ENCODE measurements at regions not wholly inside any gene's neighbourhood (a gene's known extent, or its start where the extent isn't known, plus 50 kb on each side); places are given as distances from the start of the nearest gene placed in this dataset.

- no peak for TF ChIP-seq CTCF (IDR thresholded peaks at IDR 0.05; ENCODE audit: extremely low read depth, missing control alignments)
- DNase-seq (ENCODE audit: low spot score) = no peak
Observed at GRCh38 chr13:63337041-63337440, 1921.4 kb upstream of the PCDH20 start.

DNA sequence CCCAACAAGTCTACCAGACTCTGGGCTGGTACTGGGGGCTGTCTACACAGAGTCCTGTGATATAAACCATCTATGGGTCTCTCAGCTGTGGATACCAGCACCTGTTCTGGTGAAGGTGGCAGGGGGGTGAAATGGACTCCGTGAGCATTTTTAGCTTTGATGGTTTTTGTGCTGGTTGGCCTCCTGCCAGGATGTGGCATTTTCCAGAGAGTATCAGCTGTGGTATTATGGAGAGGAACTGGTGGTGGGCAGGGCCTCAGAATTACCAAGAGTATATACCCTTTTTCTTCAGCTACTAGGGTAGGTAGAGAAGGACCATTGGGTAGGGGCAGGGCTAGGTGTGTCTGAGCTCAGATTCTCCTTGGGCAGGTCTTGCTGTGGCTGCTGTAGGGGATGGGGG, 1920.9 kb upstream of the PCDH20 start:
- no peak for TF ChIP-seq CTCF (IDR thresholded peaks at IDR 0.05; ENCODE audit: extremely low read depth, missing control alignments)

GRCh38 chr13:63327584-63327983, 1911.9 kb upstream of the PCDH20 start:
- no peak for DNase-seq (ENCODE audit: low spot score)
- TF ChIP-seq CTCF (IDR thresholded peaks at IDR 0.05; ENCODE audit: extremely low read depth, missing control alignments) = no peak

More for the DNA sequence above, 1920.9 kb upstream of the PCDH20 start:
- DNase-seq (ENCODE audit: low spot score) = no peak

DNA sequence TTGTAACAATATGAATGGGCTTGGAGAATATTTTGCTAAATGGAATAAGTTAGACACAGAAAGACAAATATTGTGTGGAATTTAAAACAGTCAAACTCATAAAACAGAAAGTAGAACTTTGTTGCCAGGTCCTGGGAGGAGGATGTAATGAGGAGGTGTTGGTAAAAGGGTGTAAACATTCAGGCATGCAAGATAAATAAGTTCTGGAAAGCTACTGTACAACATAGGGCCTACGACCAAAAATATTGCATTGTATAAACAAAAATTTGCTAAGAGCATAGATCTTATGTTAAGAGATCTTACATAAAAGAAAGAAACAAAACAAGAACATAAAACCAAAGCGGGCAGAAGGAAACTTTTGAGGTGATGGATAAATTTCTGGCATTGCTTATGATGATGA, 1907.8 kb upstream of the PCDH20 start:
- DNase-seq (ENCODE audit: low spot score) = no peak
- no peak for TF ChIP-seq CTCF (IDR thresholded peaks at IDR 0.05; ENCODE audit: extremely low read depth, missing control alignments)

DNA sequence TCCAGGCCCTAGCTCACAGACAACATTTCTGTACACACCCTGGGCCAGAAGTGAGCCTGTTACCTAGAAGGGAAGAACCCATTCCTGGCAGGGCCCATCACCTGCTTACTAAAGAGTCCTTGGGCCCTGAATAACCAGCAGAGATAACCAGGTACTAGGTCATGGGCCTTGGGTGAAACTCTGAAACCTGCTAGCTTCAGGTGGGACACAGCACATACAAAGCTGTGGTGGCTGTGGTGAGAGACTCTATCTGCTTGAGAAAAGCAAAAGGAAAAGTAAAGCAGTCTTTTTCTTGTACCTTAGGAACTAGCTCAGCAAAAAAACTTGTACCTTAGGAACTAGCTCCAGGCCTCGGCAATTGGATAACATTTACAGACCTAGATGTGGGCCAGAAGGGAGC, 1895.9 kb upstream of the PCDH20 start:
- DNase-seq (ENCODE audit: low spot score) = no peak
- no peak for TF ChIP-seq CTCF (IDR thresholded peaks at IDR 0.05; ENCODE audit: extremely low read depth, missing control alignments)

GRCh38 chr13:63308549-63309165, 1893.0 kb upstream of the PCDH20 start:
- no peak for DNase-seq (ENCODE audit: low spot score)
- TF ChIP-seq CTCF (IDR thresholded peaks at IDR 0.05; ENCODE audit: extremely low read depth, missing control alignments) = no peak

DNA sequence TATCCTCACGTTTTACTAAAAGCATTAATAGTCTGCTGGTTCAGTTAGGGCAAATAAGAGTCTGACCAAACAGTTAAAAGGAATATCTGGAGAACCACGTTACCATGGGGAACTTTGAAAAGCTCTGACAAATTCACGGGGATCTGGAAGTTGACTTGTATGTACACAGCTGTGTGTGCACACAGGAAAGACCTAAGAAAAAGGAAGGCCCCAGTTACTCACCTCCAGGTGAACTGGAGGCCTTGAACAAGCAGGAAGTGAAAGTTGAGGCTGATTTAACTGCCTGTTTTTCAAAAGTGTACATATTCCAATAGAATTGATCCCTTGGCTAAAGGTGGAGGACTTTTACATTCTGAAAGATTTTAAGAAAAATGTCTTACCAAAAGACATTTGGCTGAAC, 1891.6 kb upstream of the PCDH20 start:
- no peak for DNase-seq (ENCODE audit: low spot score)
- TF ChIP-seq CTCF (IDR thresholded peaks at IDR 0.05; ENCODE audit: extremely low read depth, missing control alignments) = no peak
